Ovary (tissue), 7 donors: ENCODE measurements at regions not wholly inside any gene's neighbourhood (a gene's known extent, or its start where the extent isn't known, plus 50 kb on each side); places are given as distances from the start of the nearest gene placed in this dataset.

Experiments used
- DNase-seq, 5 donors: peaks; one replicate each; pipeline ENCODE4 v3.0.0-alpha.2; 2019 to 2020
- H3K27ac ChIP-seq, 2 donors: fragments of 200-600 bp; one replicate each; pipeline versions ENCODE4 v1.5.1 to v1.8.0; 2019 to 2022
- H3K27me3 ChIP-seq: fragments of 200-600 bp; one replicate; pipeline ENCODE4 v1.8.0; 2022
- H3K36me3 ChIP-seq: fragments of 200-600 bp; sonication (generic); one replicate; pipeline ENCODE4 v1.5.1; 2019
- H3K4me1 ChIP-seq: one replicate; pipeline ENCODE4 v1.8.1; 2013; ENCODE audit warnings: mild to moderate bottlenecking, moderate library complexity; ENCODE audit not compliant: insufficient read depth
- H3K4me3 ChIP-seq: fragments of 200-600 bp; sonication (generic); one replicate; pipeline ENCODE4 v1.5.1; 2017
- H3K9me3 ChIP-seq, 2 donors: fragments of 200-600 bp in 1 of 2; sonication (generic) in 1 of 2; one replicate each; pipeline versions ENCODE4 v1.5.1 to v1.8.1; 2013 to 2019; ENCODE audit warnings: mild to moderate bottlenecking in 1 of 2, moderate library complexity in 1 of 2
- CTCF ChIP-seq, 3 donors: fragments of 450-650 bp in 2 of 3; fragments of 200-600 bp in 1 of 3; IDR thresholded peaks; one replicate each; pipeline versions ENCODE4 v1.5.1 to v1.8.0; 2016 to 2022; ENCODE audit warnings: antibody characterized with exemption in 3 of 3, mild to moderate bottlenecking in 1 of 3
- EP300 ChIP-seq: sonication (generic); formaldehyde crosslinking; IDR thresholded peaks from one replicate; pipeline ENCODE4 v1.6.1; 2017; ENCODE audit warnings: antibody characterized with exemption
- POLR2A ChIP-seq: fragments of 450-650 bp; IDR thresholded peaks from one replicate; pipeline ENCODE4 v1.6.1; 2017; ENCODE audit warnings: antibody characterized with exemption, mild to moderate bottlenecking, moderate library complexity
- WGBS, 3 donors: extraction: QIAGEN DNeasy Blood & Tissue Kit in 1 of 3; methylation state at CpG; one replicate each; pipeline versions ENCODE4 v1.1.5 to v1.1.7; 2013 to 2017; 5-methylcytosine and 5-hydroxymethylcytosine counted together
- intact Hi-C, 4 donors: fragments of 100-400 bp; cut with DNase I; formaldehyde crosslinking; loops; one replicate each; pipeline versions ENCODE4 v1.11.0 to v1.15.1; 2022 to 2023
- donor health status: DM: no; HTN: no; CAD: no; lungs with moderate emphysema.
- donor health status: DM: no; HTN: no; CAD: no.
- donor health status: Bipolar disorder and iron deficiency.
- donor health status: DM: no; HTN: no; CAD: no.
- donor health status: DM: yes; HTN: yes; CAD: no.

GRCh38 chr6:102417368-102417998, 1024.0 kb downstream of the GRIK2 start:
- intact Hi-C loops, result no loop called here
- Histone ChIP-seq H3K27me3 (no peaks in the 10 kb centered on the region), H3K4me1 (no peaks in the 10 kb centered on the region), H3K4me3 (no peak overlapping the region), H3K27ac (no peak overlapping the region), H3K36me3 (no peaks in the 10 kb centered on the region), H3K9me3 (no peaks in the 10 kb centered on the region)
- 84 to 93% (median 87%) methylated on average over 4 of the region's 4 CpGs for WGBS, 3 donors
- no peak for TF ChIP-seq CTCF (IDR thresholded peaks at IDR 0.05)
- TF ChIP-seq EP300, result no peak
- no peak for TF ChIP-seq POLR2A
- no peak for DNase-seq

GRCh38 chr6:102415891-102416290, 1022.4 kb downstream of the GRIK2 start:
- H3K4me3 ChIP-seq, result no peak overlapping the region
- no peaks in the 10 kb centered on the region for H3K36me3 ChIP-seq
- H3K27ac ChIP-seq, result no peak overlapping the region
- DNase-seq, result no peak
- no peaks in the 10 kb centered on the region for H3K27me3 ChIP-seq
- WGBS, 3 donors, result 72 to 75% (median 73%) methylated on average over 1 of the region's 1 CpG
- TF ChIP-seq POLR2A (no peak), EP300 (no peak), CTCF (IDR thresholded peaks at IDR 0.05) (no peak)
- intact Hi-C loops, result no loop called here
- H3K9me3 ChIP-seq, result no peaks in the 10 kb centered on the region
- no peaks in the 10 kb centered on the region for H3K4me1 ChIP-seq

- no peaks in the 10 kb centered on the region for H3K36me3 ChIP-seq
- intact Hi-C loops, result no loop called here
- H3K9me3 ChIP-seq, result no peaks in the 10 kb centered on the region
- H3K27ac ChIP-seq, result no peak overlapping the region
- TF ChIP-seq CTCF (IDR thresholded peaks at IDR 0.05), result no peak
- no peak for TF ChIP-seq EP300
- no peak for TF ChIP-seq POLR2A
- WGBS, 3 donors, result 66 to 79% (median 77%) methylated on average over 3 of the region's 3 CpGs
- no peak overlapping the region for H3K4me3 ChIP-seq
- no peak for DNase-seq
- peaks cover 3% of the 10 kb centered on the region for H3K27me3 ChIP-seq
- H3K4me1 ChIP-seq, result no peaks in the 10 kb centered on the region
These were observed 1018.3 kb downstream of the GRIK2 start for GRCh38 chr6:102411796-102412195.

- no peaks in the 10 kb centered on the region for H3K4me1 ChIP-seq
- intact Hi-C loops, result no loop called here
- peaks cover 3% of the 10 kb centered on the region for H3K27me3 ChIP-seq
- TF ChIP-seq EP300 (no peak), CTCF (IDR thresholded peaks at IDR 0.05) (no peak), POLR2A (no peak)
- DNase-seq, result no peak
- H3K4me3 ChIP-seq, result no peak overlapping the region
- no peak overlapping the region for H3K27ac ChIP-seq
- 75 to 90% (median 84%) methylated on average over 4 of the region's 4 CpGs for WGBS, 3 donors
- no peaks in the 10 kb centered on the region for H3K36me3 ChIP-seq
- H3K9me3 ChIP-seq, result no peaks in the 10 kb centered on the region
These were observed 1014.6 kb downstream of the GRIK2 start for GRCh38 chr6:102407886-102408741.
